HG03064 (cell line): ENCODE measurements at regions not wholly inside any gene's neighbourhood (a gene's known extent, or its start where the extent isn't known, plus 50 kb on each side); places are given as distances from the start of the nearest gene placed in this dataset.
"Not testable (repeated sequence)": the region's sequence is repeated elsewhere in the genome, so short reads cannot be mapped to it uniquely, and the experiment has no call there.

Source experiments
- ATAC-seq: cut with Tn5 transposase; IDR thresholded peaks from one replicate; pipeline ENCODE4 v1.9.1; 2021; ENCODE audit warnings: low read depth; ENCODE audit not compliant: unreplicated experiment

DNA sequence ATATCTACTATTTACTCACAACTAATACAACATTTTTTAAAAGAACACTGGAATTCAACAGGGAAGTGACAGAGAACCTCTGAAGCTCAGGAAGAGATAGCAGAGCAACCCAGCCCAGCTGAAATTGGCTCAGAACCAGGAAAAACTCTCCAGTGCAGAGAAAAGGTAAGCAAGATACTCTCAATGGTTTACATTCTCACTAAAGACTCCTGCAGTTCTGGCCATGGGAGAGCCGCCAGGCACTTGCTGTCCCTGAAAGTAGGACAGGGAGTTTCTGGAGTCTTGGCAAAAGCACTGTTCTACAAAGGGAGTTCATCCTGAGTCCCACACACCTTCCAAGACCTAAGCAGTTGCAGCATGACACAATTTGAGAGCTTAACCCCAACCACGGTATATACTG is 330.8 kb downstream of the TRIM36 start:
- ATAC-seq, result no peak

DNA sequence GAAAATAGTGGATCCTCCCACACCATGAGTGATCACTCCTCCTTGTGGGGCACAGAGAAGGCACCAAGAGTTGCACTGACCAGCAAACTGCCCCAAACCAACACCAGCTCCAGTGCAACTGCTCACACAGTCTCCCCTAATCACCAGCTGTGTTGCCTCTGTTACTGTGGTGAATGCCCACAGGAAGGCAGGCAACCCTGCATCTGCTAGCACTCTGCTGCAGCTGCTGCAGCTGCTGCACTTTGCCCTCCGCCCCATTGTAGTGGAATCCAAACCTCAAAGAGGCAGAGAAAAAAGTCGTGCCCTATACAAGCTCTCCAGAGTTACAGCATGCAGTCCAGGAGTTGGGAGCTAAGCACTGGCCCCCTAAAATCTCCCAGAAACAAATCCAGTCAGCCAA is 339.6 kb downstream of the TRIM36 start:
- ATAC-seq, result no peak

DNA sequence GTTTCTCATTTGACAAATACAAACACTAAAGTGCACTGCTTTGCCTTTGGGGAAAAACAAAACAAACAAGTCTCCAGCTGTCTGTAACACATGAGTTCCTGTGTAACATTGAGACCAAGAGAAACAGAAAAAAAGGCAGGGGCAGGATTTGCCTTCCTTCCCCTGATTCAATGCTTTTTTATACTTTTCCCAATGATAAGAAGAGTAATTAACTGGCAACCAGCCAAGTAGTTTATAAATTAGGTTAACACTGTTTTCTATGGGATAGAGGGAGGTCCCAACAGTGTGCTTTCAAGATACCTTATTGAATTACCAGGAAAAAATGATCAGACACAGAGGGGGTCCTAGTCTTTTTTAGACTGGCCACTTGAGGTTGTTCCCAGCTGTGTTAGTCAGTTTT is 346.8 kb downstream of the TRIM36 start:
- no peak for ATAC-seq

DNA sequence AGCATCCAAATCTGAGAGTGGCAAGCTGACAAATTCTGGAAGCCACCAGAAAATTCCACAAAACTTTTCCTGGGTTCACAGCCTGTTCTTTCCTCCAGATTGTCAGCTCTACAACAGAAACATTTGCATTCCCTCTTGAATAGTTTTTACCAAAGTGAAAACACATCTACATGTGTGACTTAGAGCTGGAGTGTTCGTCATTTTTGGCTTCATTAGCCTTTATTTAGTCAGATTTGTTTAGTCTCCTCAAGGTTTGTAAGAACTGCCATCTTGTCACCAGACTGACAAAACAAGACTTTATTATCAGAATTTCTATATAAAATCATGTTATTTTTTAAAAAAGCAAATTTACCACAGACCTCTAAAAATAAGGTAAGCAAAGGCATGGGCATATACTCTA is 347.3 kb downstream of the TRIM36 start:
- no peak for ATAC-seq

GRCh38 chr5:114790403-114790792 is 379.3 kb downstream of the TRIM36 start:
- no peak for ATAC-seq

DNA sequence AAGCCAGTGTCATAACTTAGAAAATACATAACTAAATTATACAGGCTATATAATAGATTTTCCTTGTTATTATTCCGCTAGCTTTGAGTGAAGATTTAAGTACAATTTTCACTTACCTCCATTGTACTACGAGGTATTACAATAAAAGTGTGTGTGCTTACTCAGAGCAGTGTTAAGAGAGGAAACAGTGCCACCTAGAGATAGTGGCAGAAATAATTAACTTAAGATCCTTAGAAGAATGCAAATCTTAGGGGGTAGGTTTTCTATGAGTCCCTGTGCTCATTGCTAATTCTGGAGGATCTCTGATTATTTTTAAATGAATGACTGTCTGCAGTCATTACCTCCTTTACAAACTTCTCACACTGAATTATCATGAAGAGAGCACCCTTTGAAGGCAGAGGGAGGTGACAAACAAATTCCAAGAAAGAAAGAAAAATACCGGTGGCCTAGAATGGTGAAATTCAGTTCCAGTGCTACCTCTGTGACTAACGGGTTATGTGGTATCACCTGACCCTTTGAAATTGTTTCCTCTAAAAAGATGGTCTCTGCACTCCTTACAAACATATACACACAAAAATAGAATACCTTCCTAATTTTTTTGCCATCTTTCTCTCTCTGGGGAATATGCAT is 379.8 kb downstream of the TRIM36 start:
- no peak for ATAC-seq

DNA sequence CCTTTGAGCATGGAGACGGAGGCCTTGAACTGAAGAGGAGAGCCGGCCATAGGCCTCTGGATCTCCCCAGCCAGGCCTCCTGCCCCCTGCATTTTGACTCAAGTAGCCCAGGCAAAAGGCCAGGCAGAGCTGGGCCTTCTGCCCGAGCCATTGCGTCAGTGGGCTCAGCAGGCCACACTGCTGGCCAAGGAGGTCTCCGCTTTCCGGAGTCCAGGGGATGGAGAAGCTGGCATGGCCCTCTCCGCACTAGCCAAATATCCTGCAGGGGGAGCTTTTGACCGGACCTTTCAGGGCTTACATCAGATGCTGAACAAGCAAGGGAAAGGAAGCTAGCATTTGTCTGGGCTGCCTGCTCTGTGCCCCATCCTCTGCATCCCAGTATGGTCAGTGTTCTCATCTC is 386.8 kb downstream of the TRIM36 start:
- ATAC-seq, result no peak

DNA sequence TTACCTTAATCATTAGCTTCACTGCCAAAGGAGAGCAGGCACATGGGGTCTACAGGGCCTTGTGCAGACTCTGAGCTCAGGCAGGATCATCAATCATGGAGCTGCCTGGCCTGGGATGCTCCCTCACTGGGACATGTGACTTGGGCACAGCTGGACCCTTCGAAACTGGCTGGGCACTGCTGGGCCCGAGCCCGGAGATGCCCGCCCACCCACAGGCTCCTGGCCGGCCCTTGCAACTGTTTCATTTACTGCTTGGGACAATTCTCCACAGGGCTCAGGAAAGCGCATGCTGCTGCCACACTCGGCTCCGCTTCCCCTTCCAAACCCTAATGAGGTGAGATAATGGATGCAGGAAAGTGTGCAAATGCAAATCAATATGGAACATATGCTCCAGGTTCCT is 387.5 kb downstream of the TRIM36 start:
- ATAC-seq, result no peak

GRCh38 chr5:114780290-114780689 is 389.4 kb downstream of the TRIM36 start:
- ATAC-seq, result no peak

DNA sequence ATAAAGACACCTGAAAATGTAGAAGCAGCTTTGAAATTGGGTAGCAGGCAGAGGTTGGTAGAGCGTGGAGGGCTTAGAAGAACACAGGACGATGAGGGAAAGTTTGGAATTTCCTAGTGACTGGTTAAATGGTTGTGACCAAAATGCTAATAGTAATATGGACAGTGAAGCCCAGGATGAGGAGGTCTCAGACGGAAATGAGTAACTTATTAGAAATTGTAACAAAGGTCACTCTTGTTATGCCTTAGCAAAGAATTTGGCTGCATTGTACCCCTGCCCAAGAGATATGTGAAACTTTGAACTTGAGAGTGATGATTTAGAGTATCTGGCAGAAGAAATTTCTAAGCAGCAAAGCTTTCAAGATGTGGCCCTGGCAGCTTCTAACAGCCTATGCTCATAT is 382.5 kb downstream of the KCNN2 start:
- ATAC-seq, result no peak

DNA sequence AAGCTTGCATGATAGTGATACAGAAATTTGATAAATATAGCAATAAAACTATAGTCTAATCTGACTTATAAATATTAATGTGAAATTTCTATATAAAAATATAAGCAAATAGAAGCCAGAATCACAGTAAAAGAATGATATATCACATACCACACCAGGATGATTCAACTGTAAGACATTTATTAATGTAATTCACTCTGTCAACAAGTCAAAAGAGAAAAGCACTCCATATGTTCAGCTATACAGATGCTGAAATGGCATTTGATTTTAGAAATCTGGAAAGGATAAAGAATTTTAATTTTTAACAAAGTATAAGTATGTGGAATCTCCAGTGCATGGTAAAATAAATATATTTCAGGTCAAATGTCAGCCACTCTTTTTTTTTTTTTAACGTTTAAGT is 372.4 kb downstream of the KCNN2 start:
- no peak for ATAC-seq

DNA sequence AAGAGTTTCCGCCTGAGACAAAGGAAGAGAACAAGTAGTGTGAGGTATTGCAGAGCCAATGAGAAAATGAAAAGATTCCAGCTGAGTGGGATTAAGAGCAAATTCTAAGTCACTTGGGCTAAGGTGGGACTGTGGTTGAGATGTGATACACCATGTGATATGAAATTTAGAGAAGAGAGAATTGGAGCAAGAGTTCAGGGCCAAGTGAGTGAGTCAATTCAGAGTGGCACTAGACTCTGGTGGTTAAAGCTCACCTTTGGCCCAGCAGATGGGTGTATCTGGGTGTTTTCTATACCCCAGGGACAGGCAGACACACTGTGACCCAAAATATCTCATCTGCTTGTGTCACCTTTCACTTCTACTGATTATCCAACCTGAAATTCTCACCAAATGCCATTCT is 368.1 kb downstream of the KCNN2 start:
- ATAC-seq, result no peak

- ATAC-seq, result no peak
These were observed 365.5 kb downstream of the KCNN2 start for GRCh38 chr5:114727358-114727757.

DNA sequence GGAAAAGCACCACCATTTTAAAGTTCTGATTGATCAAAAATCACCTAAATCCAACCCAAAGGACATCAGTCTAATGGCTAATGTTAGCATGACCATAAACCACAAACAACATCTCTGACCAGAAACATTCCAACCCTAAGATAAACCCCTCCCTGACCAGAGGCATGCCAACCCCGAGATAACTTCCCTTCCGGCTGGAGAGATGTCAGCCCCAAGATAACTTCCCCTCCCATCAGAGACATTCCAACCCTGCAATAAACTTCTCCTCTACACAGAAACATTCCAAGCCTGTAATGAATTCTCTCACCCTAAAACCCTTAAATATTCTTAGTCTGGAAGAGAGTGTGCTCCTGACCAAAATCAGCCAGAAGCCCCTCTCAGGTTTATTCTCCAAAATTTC is 364.3 kb downstream of the KCNN2 start:
- no peak for ATAC-seq

DNA sequence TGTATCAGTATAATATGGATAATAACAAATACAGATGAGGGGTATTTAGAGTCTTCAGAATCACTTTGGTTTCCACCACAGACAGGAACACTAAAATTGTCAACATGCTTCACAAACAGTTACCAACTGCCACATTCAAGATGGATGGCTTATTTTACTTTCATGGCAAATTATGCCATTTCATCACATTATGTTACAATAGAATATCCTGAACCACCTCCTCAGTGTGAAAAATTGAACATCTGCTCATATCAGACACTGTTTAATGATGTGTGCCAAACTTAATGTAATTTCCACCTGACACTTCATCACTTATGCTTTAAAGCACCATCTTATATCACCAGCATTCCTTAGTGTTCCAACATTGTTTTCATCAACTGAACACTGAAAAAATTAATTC is 357.4 kb downstream of the KCNN2 start:
- no peak for ATAC-seq

DNA sequence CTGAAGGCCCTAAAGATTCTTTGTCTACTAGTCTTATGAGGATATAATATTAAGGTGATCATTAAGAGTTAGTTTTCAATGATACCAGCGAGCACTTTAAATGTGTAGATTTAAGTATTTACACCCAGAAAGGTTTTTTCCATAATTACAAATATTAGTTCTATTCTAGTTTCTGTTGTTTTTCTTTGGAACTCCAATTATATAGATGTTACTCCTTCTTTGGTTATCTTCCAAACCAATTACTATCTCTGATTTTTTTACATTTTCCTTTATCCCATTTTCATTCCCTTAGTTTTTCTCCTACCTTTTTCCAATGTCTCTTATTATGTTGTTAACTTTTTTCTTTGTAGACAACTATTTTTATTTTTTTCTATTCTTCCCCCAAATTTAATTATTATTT is 355.1 kb downstream of the KCNN2 start:
- no peak for ATAC-seq

GRCh38 chr5:114704225-114704893 is 342.5 kb downstream of the KCNN2 start:
- not testable (repeated sequence) for ATAC-seq

GRCh38 chr5:114702731-114703130 is 340.9 kb downstream of the KCNN2 start:
- ATAC-seq, result no peak

GRCh38 chr5:114702136-114702535 is 340.3 kb downstream of the KCNN2 start:
- no peak for ATAC-seq

GRCh38 chr5:114700823-114701222 is 339.0 kb downstream of the KCNN2 start:
- ATAC-seq, result no peak

GRCh38 chr5:114695292-114695904 is 333.5 kb downstream of the KCNN2 start:
- ATAC-seq, result no peak

DNA sequence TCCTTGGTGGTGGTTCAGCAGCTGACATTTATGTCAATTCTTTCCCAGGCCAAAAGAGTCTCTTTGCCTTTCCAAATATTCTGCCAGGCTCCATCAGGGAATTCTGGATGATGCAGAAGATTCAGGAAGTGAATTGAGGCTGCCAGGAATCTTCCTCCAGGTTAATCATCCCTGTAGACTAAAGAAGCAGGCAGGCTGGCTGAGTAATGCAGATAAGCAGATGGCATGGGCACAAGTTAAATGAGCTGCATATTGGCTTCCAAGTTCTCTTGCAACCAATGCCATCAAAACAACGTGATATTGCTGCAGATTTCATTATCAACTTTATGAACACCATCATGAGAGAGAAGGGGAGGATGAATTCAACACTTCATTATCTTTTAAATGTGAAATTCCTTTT is 324.5 kb downstream of the KCNN2 start:
- no peak for ATAC-seq
